Erythroblast (primary cell): ENCODE measurements at regions not wholly inside any gene's neighbourhood (a gene's known extent, or its start where the extent isn't known, plus 50 kb on each side); places are given as distances from the start of the nearest gene placed in this dataset.

Experiments
- GATA1 ChIP-seq: IDR thresholded peaks from 2 replicates; pipeline ENCODE4 v1.6.1; 2011; ENCODE audit warnings: low read depth, mild to moderate bottlenecking, control low read depth, low read length, moderate library complexity
- POLR2A ChIP-seq: IDR thresholded peaks from 2 replicates; pipeline ENCODE4 v1.6.1; 2011; ENCODE audit warnings: mild to moderate bottlenecking, low read length

DNA sequence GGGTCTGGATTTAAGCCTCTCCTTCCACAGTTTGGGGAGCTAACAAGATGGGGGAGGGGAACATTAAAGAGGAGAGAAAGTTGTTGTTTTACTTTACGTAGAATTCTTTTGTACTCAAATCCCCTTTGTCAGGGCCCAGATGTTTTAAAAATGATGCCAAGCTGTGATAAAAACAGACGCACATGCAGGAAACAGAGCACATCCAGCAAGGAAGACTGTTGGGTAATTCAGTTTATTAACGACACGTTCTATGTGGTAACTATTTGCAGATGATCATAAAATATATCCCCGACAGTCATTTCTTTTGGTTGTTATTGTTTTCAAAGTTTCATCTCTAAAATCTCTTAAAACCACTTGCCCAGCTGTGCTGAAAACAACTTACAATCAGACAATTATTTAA, 307.0 kb upstream of the PRDM1 start:
- TF ChIP-seq POLR2A = no peak
- no peak for TF ChIP-seq GATA1
